Heart left ventricle (tissue), 16 donors: ENCODE measurements at regions not wholly inside any gene's neighbourhood (a gene's known extent, or its start where the extent isn't known, plus 50 kb on each side); places are given as distances from the start of the nearest gene placed in this dataset.

ENCODE experiments used
- ATAC-seq, 4 donors: fragments of 200-7000 bp; cut with Tn5 transposase; one replicate each; pipeline ENCODE4 v1.9.1; 2020 to 2022; ENCODE audit warnings: moderate library complexity in 4 of 4, mild to moderate bottlenecking in 3 of 4, moderate number of reproducible peaks in 1 of 4
- DNase-seq, 5 donors: peaks; one replicate each; pipeline ENCODE4 v3.0.0-alpha.2; 2020
- H3K27ac ChIP-seq, 12 donors: fragments of 200-600 bp; sonication (generic) in 4 of 12; one replicate each; pipeline versions ENCODE4 v1.5.0 to v1.8.0; 2016 to 2022; ENCODE audit warnings: mild to moderate bottlenecking in 2 of 12
- H3K27me3 ChIP-seq, 9 donors: fragments of 200-600 bp; sonication (generic) in 2 of 9; one replicate each; pipeline versions ENCODE4 v1.5.1 to v1.8.0; 2016 to 2022; ENCODE audit warnings: mild to moderate bottlenecking in 3 of 9
- H3K36me3 ChIP-seq, 9 donors: fragments of 200-600 bp; sonication (generic) in 2 of 9; one replicate each; pipeline versions ENCODE4 v1.5.0 to v1.8.0; 2018 to 2022; ENCODE audit warnings: mild to moderate bottlenecking in 2 of 9
- H3K4me1 ChIP-seq, 12 donors: fragments of 200-600 bp; sonication (generic) in 4 of 12; one replicate each; pipeline versions ENCODE4 v1.5.0 to v1.8.0; 2016 to 2022; ENCODE audit warnings: mild to moderate bottlenecking in 3 of 12
- H3K4me3 ChIP-seq, 12 donors: fragments of 200-600 bp; sonication (generic) in 4 of 12; one replicate each; pipeline versions ENCODE4 v1.5.0 to v1.8.0; 2017 to 2022; ENCODE audit warnings: mild to moderate bottlenecking in 9 of 12, moderate library complexity in 4 of 12
- H3K9me3 ChIP-seq, 12 donors: fragments of 200-600 bp; sonication (generic) in 4 of 12; one replicate each; pipeline versions ENCODE4 v1.5.0 to v1.8.0; 2016 to 2022; ENCODE audit warnings: mild to moderate bottlenecking in 1 of 12
- POLR2A ChIP-seq, 2 donors: fragments of 450-650 bp; IDR thresholded peaks; one replicate each; pipeline ENCODE4 v1.6.1; 2017; ENCODE audit warnings: antibody characterized with exemption in 2 of 2, mild to moderate bottlenecking in 2 of 2, moderate library complexity in 2 of 2
- WGBS, 4 donors: extraction: QIAGEN DNeasy Blood & Tissue Kit in 2 of 4; methylation state at CpG; one replicate each; pipeline versions ENCODE4 v1.1.5 to v1.1.7; 2013 to 2018; 5-methylcytosine and 5-hydroxymethylcytosine counted together
- intact Hi-C, 10 donors: fragments of 100-400 bp; cut with DNase I; formaldehyde crosslinking; loops; one replicate each; pipeline versions ENCODE4 v1.11.1 to v1.14.2; 2022
- TF ChIP-seq, protein P1 (sequence below), 12 donors: fragments of 200-600 bp; sonication (generic) in 4 of 12; IDR thresholded peaks; one replicate each; pipeline versions ENCODE4 v1.5.0 to v1.8.0; 2018 to 2022; ENCODE audit warnings: antibody characterized with exemption in 12 of 12, mild to moderate bottlenecking in 5 of 12
- donor health status: ischemic (EF 13 %, LVEDD 7.1; RV severe dilation, severe dysfunction).
- donor health status: healthy with polysubstance abuse.
- donor health status: DM: no; HTN: yes; CAD: no.
- donor health status: DM: no; HTN: no; CAD: no.
- donor health status: ischemic (EF 25% LVEDD 6.9; RV normal size, moderate dysfunction).
- donor health status: ischemic (EF 25% LVEDD 5.7; RV mildly dilated, moderate dysfunction).
- donor health status: healthy.
- donor health status: DM: yes; HTN: yes; CAD: no.
- donor health status: ischemic (EF 35%, LVEDD 5.7; RV mildly dilated, moderate dysfunction).
- donor health status: nonischemic (EF 11% LVEDD 7.7; RV severe dilation, severe dysfunction).
- donor health status: DM: yes; HTN: yes; CAD: no.
- donor health status: PGD.
- donor health status: ischemic (EF 29% LVEDD 5.4; RV normal size, mild dysfunction).
- donor health status: nonischemic (EF 23%, LVEDD 6.1; RV moderate dilation, normal function).

- no peak overlapping the region for H3K27ac ChIP-seq
- ATAC-seq, result no peak
- WGBS, 4 donors, result 59 to 67% (median 62%) methylated on average over 3 of the region's 3 CpGs
These were observed 259.7 kb downstream of the HACE1 start for GRCh38 chr6:104599821-104600638.

GRCh38 chr6:104597541-104598050 is 262.1 kb downstream of the HACE1 start:
- ATAC-seq (no peak), DNase-seq (no peak)
- Histone ChIP-seq H3K27me3 (no peaks in the 10 kb centered on the region), H3K4me3 (no peak overlapping the region), H3K4me1 (peaks cover 0 to 16% (median 0%) of the 10 kb centered on the region in 12 donors), H3K27ac (no peak overlapping the region), H3K36me3 (no peaks in the 10 kb centered on the region), H3K9me3 (no peaks in the 10 kb centered on the region)
- TF ChIP-seq, protein P1, sequence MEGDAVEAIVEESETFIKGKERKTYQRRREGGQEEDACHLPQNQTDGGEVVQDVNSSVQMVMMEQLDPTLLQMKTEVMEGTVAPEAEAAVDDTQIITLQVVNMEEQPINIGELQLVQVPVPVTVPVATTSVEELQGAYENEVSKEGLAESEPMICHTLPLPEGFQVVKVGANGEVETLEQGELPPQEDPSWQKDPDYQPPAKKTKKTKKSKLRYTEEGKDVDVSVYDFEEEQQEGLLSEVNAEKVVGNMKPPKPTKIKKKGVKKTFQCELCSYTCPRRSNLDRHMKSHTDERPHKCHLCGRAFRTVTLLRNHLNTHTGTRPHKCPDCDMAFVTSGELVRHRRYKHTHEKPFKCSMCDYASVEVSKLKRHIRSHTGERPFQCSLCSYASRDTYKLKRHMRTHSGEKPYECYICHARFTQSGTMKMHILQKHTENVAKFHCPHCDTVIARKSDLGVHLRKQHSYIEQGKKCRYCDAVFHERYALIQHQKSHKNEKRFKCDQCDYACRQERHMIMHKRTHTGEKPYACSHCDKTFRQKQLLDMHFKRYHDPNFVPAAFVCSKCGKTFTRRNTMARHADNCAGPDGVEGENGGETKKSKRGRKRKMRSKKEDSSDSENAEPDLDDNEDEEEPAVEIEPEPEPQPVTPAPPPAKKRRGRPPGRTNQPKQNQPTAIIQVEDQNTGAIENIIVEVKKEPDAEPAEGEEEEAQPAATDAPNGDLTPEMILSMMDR (IDR thresholded peaks at IDR 0.05), result no peak
- no peak for TF ChIP-seq POLR2A (IDR thresholded peaks at IDR 0.05)
- 42 to 54% (median 49%) methylated on average over 4 of the region's 4 CpGs for WGBS, 4 donors
- intact Hi-C loops, result no loop called here

More at GRCh38 chr6:104599821-104600638, 259.7 kb downstream of the HACE1 start:
- Histone ChIP-seq H3K9me3 (no peaks in the 10 kb centered on the region), H3K4me1 (peaks cover 0 to 26% (median 0%) of the 10 kb centered on the region in 12 donors), H3K36me3 (no peaks in the 10 kb centered on the region), H3K4me3 (no peak overlapping the region), H3K27me3 (no peaks in the 10 kb centered on the region)
- no peak for TF ChIP-seq POLR2A (IDR thresholded peaks at IDR 0.05)
- TF ChIP-seq, protein P1 (IDR thresholded peaks at IDR 0.05), result no peak
- intact Hi-C loops, result no loop called here
- DNase-seq, result no peak

GRCh38 chr6:104596091-104596490 is 263.6 kb downstream of the HACE1 start:
- Histone ChIP-seq H3K36me3 (no peaks in the 10 kb centered on the region), H3K27me3 (no peaks in the 10 kb centered on the region), H3K9me3 (no peaks in the 10 kb centered on the region), H3K27ac (no peak overlapping the region), H3K4me1 (peaks cover 0 to 3% (median 0%) of the 10 kb centered on the region in 12 donors), H3K4me3 (no peak overlapping the region)
- no peak for DNase-seq
- no peak for TF ChIP-seq POLR2A (IDR thresholded peaks at IDR 0.05)
- TF ChIP-seq, protein P1 (IDR thresholded peaks at IDR 0.05), result no peak
- intact Hi-C loops, result no loop called here
- 45 to 88% (median 83%) methylated on average over 1 of the region's 1 CpG for WGBS, 4 donors
- ATAC-seq, result no peak

DNA sequence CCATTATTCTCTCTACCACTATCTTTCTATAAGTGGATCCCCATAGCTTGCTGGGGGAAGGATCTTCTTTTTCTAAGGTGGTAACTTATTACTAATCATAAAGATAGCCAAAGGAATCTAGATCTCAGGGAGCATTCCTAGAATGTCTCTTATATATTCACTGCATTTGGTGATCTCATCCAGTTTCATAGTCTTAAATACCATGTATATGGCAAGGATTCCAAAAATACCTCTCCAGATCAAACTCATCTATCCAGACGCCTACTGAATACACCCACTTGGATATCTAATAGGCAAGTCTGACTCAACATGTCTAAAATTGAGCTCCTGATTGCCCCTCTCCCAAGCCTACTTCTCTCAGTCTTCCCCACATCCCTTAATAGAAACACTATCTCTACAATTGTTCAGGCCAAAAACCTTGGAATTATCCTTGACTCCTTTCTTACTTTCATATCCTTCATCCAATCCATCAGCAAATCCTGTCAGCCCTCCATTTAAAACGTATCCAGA is 264.4 kb downstream of the HACE1 start:
- Histone ChIP-seq H3K27me3 (no peaks in the 10 kb centered on the region), H3K36me3 (no peaks in the 10 kb centered on the region), H3K4me1 (no peaks in the 10 kb centered on the region), H3K9me3 (no peaks in the 10 kb centered on the region), H3K4me3 (no peak overlapping the region), H3K27ac (no peak overlapping the region)
- ATAC-seq (no peak), DNase-seq (no peak)
- TF ChIP-seq POLR2A (IDR thresholded peaks at IDR 0.05), result no peak
- TF ChIP-seq, protein P1 (IDR thresholded peaks at IDR 0.05), result no peak
- WGBS, 4 donors, result 72 to 85% (median 78%) methylated on average over 2 of the region's 2 CpGs
- intact Hi-C loops, result no loop called here
